SU-DHL-6 (cell line): ENCODE measurements at regions not wholly inside any gene's neighbourhood (a gene's known extent, or its start where the extent isn't known, plus 50 kb on each side); places are given as distances from the start of the nearest gene placed in this dataset.

Source experiments
- CTCF ChIP-seq: fragments of 200-600 bp; sonication (generic); IDR thresholded peaks from one replicate; pipeline ENCODE4 v1.5.1; 2017; ENCODE audit warnings: antibody characterized with exemption, mild to moderate bottlenecking, low read length, moderate library complexity; ENCODE audit not compliant: insufficient read depth, poor library complexity, severe bottlenecking
- EZH2phosphoT487 ChIP-seq: fragments of 200-600 bp; sonication (generic), shearing (Covaris generic); conservative IDR thresholded peaks from 2 replicates; pipeline ENCODE4 v1.6.1; 2018; ENCODE audit warnings: mild to moderate bottlenecking, antibody characterized with exemption, low read length, moderate library complexity, mixed read lengths

- TF ChIP-seq CTCF = no peak
- TF ChIP-seq EZH2phosphoT487 = no peak
Observed at GRCh38 chr4:93994175-93994994, 165.8 kb downstream of the ATOH1 start.
